ENCODE measurements at regions not wholly inside any gene's neighbourhood (a gene's known extent, or its start where the extent isn't known, plus 50 kb on each side); places are given as distances from the start of the nearest gene placed in this dataset.

DNA sequence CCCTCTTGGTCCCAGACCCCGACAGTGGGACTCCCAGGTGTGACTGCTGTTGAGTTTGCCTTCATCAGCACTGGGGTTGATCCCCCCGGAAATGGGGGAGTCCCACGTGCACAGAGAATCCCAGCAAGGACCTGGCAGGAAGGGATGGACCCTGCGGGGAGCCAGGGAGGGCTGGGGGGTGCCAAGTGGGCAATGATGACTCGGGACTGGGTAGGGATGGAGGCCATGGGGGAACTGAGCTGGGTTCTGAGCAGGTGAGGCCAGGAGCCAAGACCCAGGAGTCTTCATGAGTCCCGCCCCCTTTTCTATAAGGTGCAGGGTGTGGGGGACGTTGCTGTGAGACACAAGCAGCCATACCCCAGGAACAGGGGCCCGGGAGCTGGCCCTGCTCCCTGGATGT lies 103.8 kb downstream of the CRYAA start:
- TF ChIP-seq, protein P1, sequence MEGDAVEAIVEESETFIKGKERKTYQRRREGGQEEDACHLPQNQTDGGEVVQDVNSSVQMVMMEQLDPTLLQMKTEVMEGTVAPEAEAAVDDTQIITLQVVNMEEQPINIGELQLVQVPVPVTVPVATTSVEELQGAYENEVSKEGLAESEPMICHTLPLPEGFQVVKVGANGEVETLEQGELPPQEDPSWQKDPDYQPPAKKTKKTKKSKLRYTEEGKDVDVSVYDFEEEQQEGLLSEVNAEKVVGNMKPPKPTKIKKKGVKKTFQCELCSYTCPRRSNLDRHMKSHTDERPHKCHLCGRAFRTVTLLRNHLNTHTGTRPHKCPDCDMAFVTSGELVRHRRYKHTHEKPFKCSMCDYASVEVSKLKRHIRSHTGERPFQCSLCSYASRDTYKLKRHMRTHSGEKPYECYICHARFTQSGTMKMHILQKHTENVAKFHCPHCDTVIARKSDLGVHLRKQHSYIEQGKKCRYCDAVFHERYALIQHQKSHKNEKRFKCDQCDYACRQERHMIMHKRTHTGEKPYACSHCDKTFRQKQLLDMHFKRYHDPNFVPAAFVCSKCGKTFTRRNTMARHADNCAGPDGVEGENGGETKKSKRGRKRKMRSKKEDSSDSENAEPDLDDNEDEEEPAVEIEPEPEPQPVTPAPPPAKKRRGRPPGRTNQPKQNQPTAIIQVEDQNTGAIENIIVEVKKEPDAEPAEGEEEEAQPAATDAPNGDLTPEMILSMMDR (conservative IDR thresholded peaks at IDR 0.05; ENCODE audit: low read depth, low read length) = no peak
- no peak for TF ChIP-seq EZH2 (IDR thresholded peaks at IDR 0.05; ENCODE audit: low read length, unreplicated experiment)
